Fibroblast of the conjunctiva (primary cell): ENCODE measurements at regions not wholly inside any gene's neighbourhood (a gene's known extent, or its start where the extent isn't known, plus 50 kb on each side); places are given as distances from the start of the nearest gene placed in this dataset.
A peak's percentile ranks its signal among the peaks of the same experiment; 100 is the strongest.
"Not testable (repeated sequence)": the region's sequence is repeated elsewhere in the genome, so short reads cannot be mapped to it uniquely, and the experiment has no call there.

Source experiments
- DNase-seq: peaks from one replicate; pipeline ENCODE4 v3.0.0-alpha.2; 2010; ENCODE audit warnings: low read depth

GRCh38 chr2:143952536-143952935, 567.4 kb downstream of the ZEB2 start:
- DNase-seq = no peak

GRCh38 chr2:143950704-143951103, 569.2 kb downstream of the ZEB2 start:
- DNase-seq = no peak

DNA sequence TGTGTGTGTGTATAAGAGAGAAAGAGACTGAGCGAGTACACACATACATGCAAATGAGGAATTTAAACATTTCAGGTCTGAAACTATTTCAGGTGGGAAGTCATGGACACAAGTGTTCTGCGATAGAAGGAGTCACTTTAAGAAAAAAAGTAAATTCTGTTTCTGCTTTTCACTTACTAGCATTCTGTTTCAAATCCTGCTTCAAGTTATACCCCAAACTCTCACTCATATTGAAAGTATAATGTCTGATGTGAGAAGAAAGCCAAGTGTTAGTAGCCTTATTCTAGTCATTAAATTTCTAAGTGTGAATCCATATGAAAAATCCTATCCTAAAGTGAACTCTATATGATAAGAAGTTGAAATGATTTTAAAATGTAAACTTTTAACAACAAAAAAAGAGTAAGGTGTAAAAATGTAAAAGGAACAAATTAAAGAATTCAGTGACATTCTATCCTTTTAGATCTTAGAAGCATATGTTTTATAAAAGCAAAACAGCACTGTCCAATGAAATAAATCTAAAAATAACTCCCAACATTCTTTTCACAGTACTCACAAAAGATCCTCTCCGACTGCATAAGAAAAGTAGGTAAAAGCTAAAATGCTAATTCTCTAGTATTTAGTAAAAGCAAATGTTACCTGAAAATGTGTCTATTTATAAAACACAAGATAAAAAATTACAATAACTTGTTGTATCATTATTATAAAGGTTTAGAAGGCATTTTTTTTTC, 570.6 kb downstream of the ZEB2 start:
- DNase-seq = no peak

DNA sequence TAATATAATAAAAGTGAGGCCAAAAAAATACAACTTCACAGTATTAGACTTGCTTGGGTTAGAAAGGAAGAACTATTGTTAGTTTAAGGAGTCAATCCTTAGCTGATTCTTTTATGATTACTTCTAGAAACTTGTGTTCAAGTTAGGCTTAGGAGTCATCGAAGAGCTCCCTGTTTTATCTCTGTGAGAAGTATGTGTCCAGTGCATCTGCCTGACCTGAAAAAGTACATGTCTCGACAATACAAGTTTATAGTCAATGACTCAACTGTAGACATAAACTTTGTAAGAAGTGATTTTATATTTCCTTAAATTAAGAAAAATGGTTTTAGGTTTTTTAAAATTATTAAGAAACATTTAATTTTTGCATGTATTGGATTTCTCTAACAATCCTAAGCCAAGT, 571.2 kb downstream of the ZEB2 start:
- no peak for DNase-seq

DNA sequence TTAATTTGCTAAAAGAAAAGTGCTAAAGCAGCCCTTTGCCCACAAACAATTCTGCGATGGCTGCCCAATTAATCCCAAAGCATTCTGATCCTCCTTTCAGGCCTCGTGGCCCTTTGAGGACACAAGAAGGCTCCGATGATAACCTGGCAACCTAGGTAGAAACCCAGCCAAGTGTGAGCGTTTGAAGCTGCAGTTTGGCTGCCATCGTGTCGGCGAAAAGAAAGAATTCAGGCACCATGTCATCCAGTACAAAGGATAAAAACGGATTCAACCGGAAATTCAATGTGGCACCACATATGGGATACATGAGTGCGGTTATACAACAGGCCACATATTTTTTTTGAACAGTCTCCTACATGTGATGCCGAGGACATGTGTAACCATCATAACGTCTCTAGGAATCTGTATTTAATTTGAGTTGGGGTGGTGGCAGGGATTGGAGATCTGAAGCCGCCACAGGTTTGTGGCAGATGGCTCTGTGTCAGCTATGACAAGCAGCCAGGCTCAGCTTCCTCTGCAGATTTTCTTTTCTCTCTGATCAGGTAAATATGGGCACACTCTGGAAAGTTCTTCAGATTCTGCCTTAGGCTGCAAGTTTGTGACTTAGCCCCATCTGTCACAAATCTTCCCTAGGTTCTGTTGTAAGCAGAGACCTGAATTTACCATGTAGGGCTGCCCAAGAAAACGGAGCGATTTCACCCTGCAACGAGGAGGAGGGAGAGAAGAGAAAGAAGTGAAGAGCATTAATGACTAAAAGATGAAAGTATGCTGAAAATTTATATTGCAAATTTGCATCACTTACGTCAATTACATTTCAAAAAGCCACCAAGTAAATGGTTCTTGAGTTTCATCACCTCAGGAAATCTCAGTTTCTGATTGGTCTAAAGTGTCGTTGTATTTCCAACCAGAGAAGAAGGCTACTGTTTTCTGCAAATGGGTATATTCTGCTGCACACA, 573.2 kb downstream of the ZEB2 start:
- DNase-seq = no peak

DNA sequence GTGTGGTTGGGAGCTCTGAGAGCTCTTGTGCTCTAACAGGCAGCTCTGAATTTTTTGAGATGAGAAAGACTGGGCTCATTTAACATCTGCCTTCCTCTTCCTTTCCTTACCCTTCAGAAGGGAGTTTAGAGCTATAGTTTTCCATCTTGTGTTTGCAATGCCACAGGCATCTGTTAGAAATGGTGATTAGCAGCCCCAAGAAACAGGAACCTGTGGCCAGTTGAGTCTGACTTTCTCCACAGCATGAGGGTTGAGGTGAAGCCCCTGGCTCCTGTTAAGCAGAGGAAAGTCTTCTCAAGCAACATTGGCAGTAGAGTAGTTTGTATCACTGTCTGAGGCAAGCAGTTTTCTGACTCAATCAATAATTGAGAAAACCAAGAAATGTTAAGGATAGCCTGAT, 577.4 kb downstream of the ZEB2 start:
- no peak for DNase-seq

DNA sequence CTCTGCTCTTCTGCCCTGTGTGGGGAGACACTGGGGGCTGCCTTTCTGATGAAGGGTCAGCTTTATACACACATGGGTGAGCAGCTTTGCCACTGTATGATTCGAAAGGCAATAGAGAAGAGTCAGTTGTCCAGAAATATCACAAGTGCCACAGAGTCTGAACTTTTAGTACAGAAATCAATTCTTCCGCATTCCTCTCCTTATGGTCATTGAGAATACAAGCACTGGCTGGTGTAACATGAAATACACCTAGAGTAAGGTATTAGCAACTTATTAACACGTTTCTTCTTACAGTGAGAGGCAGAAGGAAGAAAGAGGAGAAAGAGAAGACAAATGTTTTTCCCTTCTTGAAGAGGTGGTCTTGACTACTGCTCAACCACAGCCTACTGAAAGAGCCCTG, 579.2 kb downstream of the ZEB2 start:
- no peak for DNase-seq

GRCh38 chr2:143939626-143940330, 580.1 kb downstream of the ZEB2 start:
- DNase-seq = peak; percentile 45

- DNase-seq = no peak
These were observed 582.1 kb downstream of the ZEB2 start for GRCh38 chr2:143937723-143938350.

GRCh38 chr2:143936848-143937722, 582.8 kb downstream of the ZEB2 start:
- no peak for DNase-seq

GRCh38 chr2:143936538-143936847, 583.4 kb downstream of the ZEB2 start:
- no peak for DNase-seq

DNA sequence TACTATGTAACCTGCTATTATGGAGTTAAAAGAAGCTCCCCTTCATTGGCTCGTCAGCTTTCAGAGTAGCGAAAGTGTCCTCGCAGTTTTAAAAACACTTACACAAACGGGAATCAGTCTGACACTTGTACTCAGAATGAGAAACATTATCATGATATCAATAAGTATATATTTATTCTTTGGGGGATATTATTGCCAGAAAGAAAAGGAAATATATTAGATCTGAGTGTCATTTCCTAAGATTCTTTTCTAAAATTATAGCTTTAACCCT, 584.5 kb downstream of the ZEB2 start:
- DNase-seq = no peak

GRCh38 chr2:143934626-143935481, 585.1 kb downstream of the ZEB2 start:
- no peak for DNase-seq

GRCh38 chr2:143933946-143934569, 585.9 kb downstream of the ZEB2 start:
- no peak for DNase-seq

GRCh38 chr2:143930891-143931290, 589.0 kb downstream of the ZEB2 start:
- no peak for DNase-seq

GRCh38 chr2:143928613-143929012, 591.3 kb downstream of the ZEB2 start:
- DNase-seq = no peak

- no peak for DNase-seq
These were observed 591.7 kb downstream of the ZEB2 start for GRCh38 chr2:143928184-143928583.

GRCh38 chr2:143926736-143927135, 593.2 kb downstream of the ZEB2 start:
- DNase-seq = no peak

- not testable (repeated sequence) for DNase-seq
These were observed 597.6 kb downstream of the ZEB2 start for GRCh38 chr2:143922261-143922830.

DNA sequence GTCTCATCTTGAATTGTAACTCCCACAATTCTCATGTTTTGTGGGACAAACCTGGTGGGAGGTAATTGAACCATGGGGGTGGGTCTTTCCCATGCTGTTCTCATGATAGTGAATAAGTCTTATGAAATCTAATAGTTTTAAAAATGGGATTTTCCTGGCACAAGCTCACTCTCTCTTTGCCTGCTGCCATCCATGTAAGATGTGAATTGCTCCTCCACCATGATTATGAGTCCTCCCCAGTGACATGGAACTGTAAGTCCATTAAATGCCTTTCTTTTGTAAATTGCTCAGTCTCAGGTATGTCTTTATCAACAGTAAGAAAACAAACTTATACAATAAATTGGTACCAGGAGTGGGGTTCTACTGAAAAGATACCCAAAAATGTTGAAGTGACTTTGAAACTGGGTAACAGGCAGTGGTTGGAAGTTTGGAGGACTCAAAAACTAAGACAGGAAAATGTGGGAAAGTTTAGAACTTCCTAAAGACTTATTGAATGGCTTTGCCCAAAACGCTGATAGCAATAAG, 601.4 kb downstream of the ZEB2 start:
- DNase-seq = no peak
